ENCODE measurements at regions not wholly inside any gene's neighbourhood (a gene's known extent, or its start where the extent isn't known, plus 50 kb on each side); places are given as distances from the start of the nearest gene placed in this dataset.
"Not testable (repeated sequence)": the region's sequence is repeated elsewhere in the genome, so short reads cannot be mapped to it uniquely, and the experiment has no call there.

GRCh38 chr3:20975188-20975651, 775.8 kb downstream of the ZNF385D start:
- Histone ChIP-seq H3K4me1 (no peaks in the 10 kb centered on the region), H3K36me3 (no peaks in the 10 kb centered on the region), H3K9me3 (no peaks in the 10 kb centered on the region), H3K27me3 (no peaks in the 10 kb centered on the region), H3K27ac (no peak overlapping the region), H3K4me3 (no peak overlapping the region)
- intact Hi-C loops (cut with DNase I): no loop called here
- no peak for DNase-seq (ENCODE audit: extremely low spot score in 2 of 2)
- TF ChIP-seq POLR2AphosphoS5 (IDR thresholded peaks at IDR 0.05; ENCODE audit: insufficient read depth in 1 of 2, low read depth in 1 of 2) (no peak), CTCF (IDR thresholded peaks at IDR 0.05) (no peak), POLR2A (IDR thresholded peaks at IDR 0.05) (no peak)

- no peak overlapping the region for H3K27ac ChIP-seq
- no peaks in the 10 kb centered on the region for H3K36me3 ChIP-seq
- no peaks in the 10 kb centered on the region for H3K9me3 ChIP-seq
- H3K4me1 ChIP-seq: no peaks in the 10 kb centered on the region
- DNase-seq (ENCODE audit: extremely low spot score in 2 of 2): no peak
- no peaks in the 10 kb centered on the region for H3K27me3 ChIP-seq
- no peak overlapping the region for H3K4me3 ChIP-seq
- TF ChIP-seq POLR2A (IDR thresholded peaks at IDR 0.05) (no peak), POLR2AphosphoS5 (IDR thresholded peaks at IDR 0.05; ENCODE audit: insufficient read depth in 1 of 2, low read depth in 1 of 2) (no peak), CTCF (IDR thresholded peaks at IDR 0.05) (no peak)
- intact Hi-C loops (cut with DNase I): no loop called here
Measured at GRCh38 chr3:20974396-20974795, 776.6 kb downstream of the ZNF385D start.

- H3K27ac ChIP-seq; H3K36me3 ChIP-seq; H3K4me1 ChIP-seq; H3K27me3 ChIP-seq; intact Hi-C loops (cut with DNase I); H3K4me3 ChIP-seq; DNase-seq (ENCODE audit: extremely low spot score in 2 of 2); H3K9me3 ChIP-seq: not testable (repeated sequence)
Measured at GRCh38 chr3:20970807-20971206, 780.2 kb downstream of the ZNF385D start.

GRCh38 chr3:20967485-20967884, 781.5 kb upstream of the SGO1 start:
- H3K9me3 ChIP-seq; H3K36me3 ChIP-seq; H3K4me3 ChIP-seq; intact Hi-C loops (cut with DNase I); H3K27me3 ChIP-seq; H3K4me1 ChIP-seq; H3K27ac ChIP-seq; DNase-seq (ENCODE audit: extremely low spot score in 2 of 2): not testable (repeated sequence)

GRCh38 chr3:20958161-20958560, 772.2 kb upstream of the SGO1 start:
- H3K9me3 ChIP-seq: no peaks in the 10 kb centered on the region
- no peaks in the 10 kb centered on the region for H3K27me3 ChIP-seq
- no peak overlapping the region for H3K27ac ChIP-seq
- TF ChIP-seq CTCF (IDR thresholded peaks at IDR 0.05) (no peak), POLR2AphosphoS5 (IDR thresholded peaks at IDR 0.05; ENCODE audit: insufficient read depth in 1 of 2, low read depth in 1 of 2) (no peak), POLR2A (IDR thresholded peaks at IDR 0.05) (no peak)
- no peaks in the 10 kb centered on the region for H3K36me3 ChIP-seq
- no peak for DNase-seq (ENCODE audit: extremely low spot score in 2 of 2)
- H3K4me3 ChIP-seq: no peak overlapping the region
- no peaks in the 10 kb centered on the region for H3K4me1 ChIP-seq
- intact Hi-C loops (cut with DNase I): no loop called here

- H3K9me3 ChIP-seq: no peaks in the 10 kb centered on the region
- intact Hi-C loops (cut with DNase I): no loop called here
- H3K4me3 ChIP-seq: no peak overlapping the region
- no peaks in the 10 kb centered on the region for H3K27me3 ChIP-seq
- DNase-seq (ENCODE audit: extremely low spot score in 2 of 2): no peak
- H3K4me1 ChIP-seq: no peaks in the 10 kb centered on the region
- H3K36me3 ChIP-seq: no peaks in the 10 kb centered on the region
- TF ChIP-seq POLR2A (IDR thresholded peaks at IDR 0.05) (no peak), CTCF (IDR thresholded peaks at IDR 0.05) (no peak), POLR2AphosphoS5 (IDR thresholded peaks at IDR 0.05; ENCODE audit: insufficient read depth in 1 of 2, low read depth in 1 of 2) (no peak)
- H3K27ac ChIP-seq: no peak overlapping the region
Measured at GRCh38 chr3:20945892-20946291, 759.9 kb upstream of the SGO1 start.

Measured in vagina (tissue), 2 donors.